HCT116 (cell line): ENCODE measurements at regions not wholly inside any gene's neighbourhood (a gene's known extent, or its start where the extent isn't known, plus 50 kb on each side); places are given as distances from the start of the nearest gene placed in this dataset.

ENCODE experiments used
- CTCF ChIP-seq, 3 experiments: fragments of 200-600 bp in 1 of 3; sonication (generic) in 1 of 3; IDR thresholded peaks in 2 of 3; conservative IDR thresholded peaks in 1 of 3; 2 replicates each; pipeline ENCODE4 v1.5.1; 2012 to 2017; ENCODE audit warnings: low read depth in 2 of 3, low read length in 2 of 3, antibody characterized with exemption in 1 of 3, borderline replicate concordance in 1 of 3, control low read depth in 1 of 3, mild to moderate bottlenecking in 1 of 3, mixed read lengths in 1 of 3, mixed run types in 1 of 3, moderate library complexity in 1 of 3; ENCODE audit not compliant: insufficient read depth in 1 of 3
- POLR2A ChIP-seq: IDR thresholded peaks from 2 replicates; pipeline ENCODE4 v1.7.0; 2011; ENCODE audit warnings: borderline replicate concordance; ENCODE audit not compliant: insufficient read depth, insufficient read length; ENCODE audit errors: extremely low read depth
- SIN3A ChIP-seq: IDR thresholded peaks from 2 replicates; pipeline ENCODE4 v1.6.1; 2012; ENCODE audit warnings: low read depth
- SP1 ChIP-seq: IDR thresholded peaks from 2 replicates; pipeline ENCODE4 v1.6.1; 2012; ENCODE audit warnings: low read depth
- SRF ChIP-seq: IDR thresholded peaks from 2 replicates; pipeline ENCODE4 v1.6.1; 2012; ENCODE audit warnings: low read depth

GRCh38 chr1:65512383-65512782, 91.9 kb downstream of the LEPR start:
- TF ChIP-seq POLR2A (no peak), CTCF (IDR thresholded peaks at IDR 0.05 in 2 of 3, conservative IDR thresholded peaks at IDR 0.05 in 1 of 3; ENCODE audit: borderline replicate concordance in 1 of 3, insufficient read depth in 1 of 3, low read depth in 2 of 3, low read length in 2 of 3) (no peak), SIN3A (no peak), SP1 (no peak), SRF (no peak)
